PFSK-1 (cell line): ENCODE measurements at regions not wholly inside any gene's neighbourhood (a gene's known extent, or its start where the extent isn't known, plus 50 kb on each side); places are given as distances from the start of the nearest gene placed in this dataset.

Experiments
- POLR2AphosphoS5 ChIP-seq: IDR thresholded peaks from 2 replicates; pipeline ENCODE4 v1.6.1; 2012; ENCODE audit warnings: low read depth, mild to moderate bottlenecking, control low read depth, low read length, moderate library complexity
- TF ChIP-seq, protein P1 (sequence below), 2 experiments: IDR thresholded peaks; 2 replicates each; pipeline versions ENCODE4 v1.6.1 to v1.8.0; 2011 to 2012; ENCODE audit warnings: low read depth in 2 of 2, low read length in 2 of 2, control low read depth in 1 of 2, inconsistent platforms in 1 of 2, mild to moderate bottlenecking in 1 of 2, moderate library complexity in 1 of 2; ENCODE audit not compliant: insufficient read depth in 1 of 2

GRCh38 chr21:28342212-28342810 lies 650.4 kb downstream of the LTN1 start:
- no peak for TF ChIP-seq POLR2AphosphoS5
- TF ChIP-seq, protein P1, sequence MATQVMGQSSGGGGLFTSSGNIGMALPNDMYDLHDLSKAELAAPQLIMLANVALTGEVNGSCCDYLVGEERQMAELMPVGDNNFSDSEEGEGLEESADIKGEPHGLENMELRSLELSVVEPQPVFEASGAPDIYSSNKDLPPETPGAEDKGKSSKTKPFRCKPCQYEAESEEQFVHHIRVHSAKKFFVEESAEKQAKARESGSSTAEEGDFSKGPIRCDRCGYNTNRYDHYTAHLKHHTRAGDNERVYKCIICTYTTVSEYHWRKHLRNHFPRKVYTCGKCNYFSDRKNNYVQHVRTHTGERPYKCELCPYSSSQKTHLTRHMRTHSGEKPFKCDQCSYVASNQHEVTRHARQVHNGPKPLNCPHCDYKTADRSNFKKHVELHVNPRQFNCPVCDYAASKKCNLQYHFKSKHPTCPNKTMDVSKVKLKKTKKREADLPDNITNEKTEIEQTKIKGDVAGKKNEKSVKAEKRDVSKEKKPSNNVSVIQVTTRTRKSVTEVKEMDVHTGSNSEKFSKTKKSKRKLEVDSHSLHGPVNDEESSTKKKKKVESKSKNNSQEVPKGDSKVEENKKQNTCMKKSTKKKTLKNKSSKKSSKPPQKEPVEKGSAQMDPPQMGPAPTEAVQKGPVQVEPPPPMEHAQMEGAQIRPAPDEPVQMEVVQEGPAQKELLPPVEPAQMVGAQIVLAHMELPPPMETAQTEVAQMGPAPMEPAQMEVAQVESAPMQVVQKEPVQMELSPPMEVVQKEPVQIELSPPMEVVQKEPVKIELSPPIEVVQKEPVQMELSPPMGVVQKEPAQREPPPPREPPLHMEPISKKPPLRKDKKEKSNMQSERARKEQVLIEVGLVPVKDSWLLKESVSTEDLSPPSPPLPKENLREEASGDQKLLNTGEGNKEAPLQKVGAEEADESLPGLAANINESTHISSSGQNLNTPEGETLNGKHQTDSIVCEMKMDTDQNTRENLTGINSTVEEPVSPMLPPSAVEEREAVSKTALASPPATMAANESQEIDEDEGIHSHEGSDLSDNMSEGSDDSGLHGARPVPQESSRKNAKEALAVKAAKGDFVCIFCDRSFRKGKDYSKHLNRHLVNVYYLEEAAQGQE (IDR thresholded peaks at IDR 0.05; ENCODE audit: insufficient read depth in 1 of 2, low read depth in 2 of 2, low read length in 2 of 2), result no peak
